ENCODE measurements at regions not wholly inside any gene's neighbourhood (a gene's known extent, or its start where the extent isn't known, plus 50 kb on each side); places are given as distances from the start of the nearest gene placed in this dataset.

GRCh38 chr13:97736436-97736835 is 217.0 kb upstream of the IPO5 start:
- H3K4me1 Mint-ChIP-seq (ENCODE audit: insufficient read depth, unreplicated experiment) = no peaks in the 10 kb centered on the region
- intact Hi-C loops (cut with micrococcal nuclease) = no loop called here
- H3K36me3 Mint-ChIP-seq (ENCODE audit: insufficient read depth, unreplicated experiment) = no peaks in the 10 kb centered on the region
- H3K4me3 Mint-ChIP-seq (ENCODE audit: unreplicated experiment) = no peak overlapping the region
- H3K9me3 Mint-ChIP-seq (ENCODE audit: unreplicated experiment) = peaks cover 23% of the 10 kb centered on the region
- no peak for TF ChIP-seq CTCF (IDR thresholded peaks at IDR 0.05; ENCODE audit: unreplicated experiment)
- no peak overlapping the region for H3K27ac Mint-ChIP-seq (ENCODE audit: low read depth, unreplicated experiment)
- ChIA-PET POLR2A (interaction anchor here (1.0 to 1.2 kb wide), 2 partner anchors 12 to 16 kb away, joined by 3 read pairs; no protein-coding TSS in a partner anchor), CTCF (interaction anchor here (0.6 to 1.8 kb wide), 2 partner anchors 12 to 21 kb away, joined by 4 to 5 read pairs; no protein-coding TSS in a partner anchor)
- DNase-seq (ENCODE audit: unreplicated experiment) = no peak
- BruUV-seq (replicated peaks) = no TSS peak
- H3K27me3 Mint-ChIP-seq (ENCODE audit: insufficient read depth, unreplicated experiment) = no peaks in the 10 kb centered on the region

GRCh38 chr13:97742084-97742483 is 211.4 kb upstream of the IPO5 start:
- H3K27ac Mint-ChIP-seq (ENCODE audit: low read depth, unreplicated experiment) = no peak overlapping the region
- H3K36me3 Mint-ChIP-seq (ENCODE audit: insufficient read depth, unreplicated experiment) = no peaks in the 10 kb centered on the region
- ChIA-PET POLR2A (interaction anchor here (0.6 to 1.2 kb wide), 2 partner anchors 309 to 356 kb away, joined by 3 to 4 read pairs; no protein-coding TSS in a partner anchor), CTCF (interaction anchor here (0.9 to 1.7 kb wide), 3 partner anchors 10 to 58 kb away, joined by 3 to 6 read pairs (median 3); no protein-coding TSS in a partner anchor)
- TF ChIP-seq CTCF (IDR thresholded peaks at IDR 0.05; ENCODE audit: unreplicated experiment) = no peak
- no TSS peak for BruUV-seq (replicated peaks)
- intact Hi-C loops (cut with micrococcal nuclease) = no loop called here
- no peaks in the 10 kb centered on the region for H3K27me3 Mint-ChIP-seq (ENCODE audit: insufficient read depth, unreplicated experiment)
- peaks cover 17% of the 10 kb centered on the region for H3K4me1 Mint-ChIP-seq (ENCODE audit: insufficient read depth, unreplicated experiment)
- H3K4me3 Mint-ChIP-seq (ENCODE audit: unreplicated experiment) = no peak overlapping the region
- no peak for DNase-seq (ENCODE audit: unreplicated experiment)
- peaks cover 19% of the 10 kb centered on the region for H3K9me3 Mint-ChIP-seq (ENCODE audit: unreplicated experiment)

GRCh38 chr13:97743938-97744337 is 209.5 kb upstream of the IPO5 start:
- no peaks in the 10 kb centered on the region for H3K36me3 Mint-ChIP-seq (ENCODE audit: insufficient read depth, unreplicated experiment)
- peaks cover 19% of the 10 kb centered on the region for H3K4me1 Mint-ChIP-seq (ENCODE audit: insufficient read depth, unreplicated experiment)
- ChIA-PET POLR2A (no interaction called here), CTCF (interaction anchor here (0.5 to 0.6 kb wide), 2 partner anchors 10 to 55 kb away, joined by 3 read pairs; no protein-coding TSS in a partner anchor)
- DNase-seq (ENCODE audit: unreplicated experiment) = no peak
- peaks cover 19% of the 10 kb centered on the region for H3K9me3 Mint-ChIP-seq (ENCODE audit: unreplicated experiment)
- H3K27me3 Mint-ChIP-seq (ENCODE audit: insufficient read depth, unreplicated experiment) = no peaks in the 10 kb centered on the region
- H3K4me3 Mint-ChIP-seq (ENCODE audit: unreplicated experiment) = no peak overlapping the region
- no peak overlapping the region for H3K27ac Mint-ChIP-seq (ENCODE audit: low read depth, unreplicated experiment)
- intact Hi-C loops (cut with micrococcal nuclease) = no loop called here
- TF ChIP-seq CTCF (IDR thresholded peaks at IDR 0.05; ENCODE audit: unreplicated experiment) = no peak
- no TSS peak for BruUV-seq (replicated peaks)

- no peaks in the 10 kb centered on the region for H3K36me3 Mint-ChIP-seq (ENCODE audit: insufficient read depth, unreplicated experiment)
- H3K27me3 Mint-ChIP-seq (ENCODE audit: insufficient read depth, unreplicated experiment) = no peaks in the 10 kb centered on the region
- DNase-seq (ENCODE audit: unreplicated experiment) = no peak
- intact Hi-C loops (cut with micrococcal nuclease) = no loop called here
- POLR2A ChIA-PET = interaction anchor here (1.1 to 3.0 kb wide), 2 partner anchors 52 to 313 kb away, joined by 3 to 14 read pairs; partner anchors contain the start of gene RAP2A
- no peak overlapping the region for H3K27ac Mint-ChIP-seq (ENCODE audit: low read depth, unreplicated experiment)
- BruUV-seq (replicated peaks) = no TSS peak
- H3K9me3 Mint-ChIP-seq (ENCODE audit: unreplicated experiment) = peaks cover 14% of the 10 kb centered on the region
- CTCF ChIA-PET = no interaction called here
- H3K4me3 Mint-ChIP-seq (ENCODE audit: unreplicated experiment) = no peak overlapping the region
- H3K4me1 Mint-ChIP-seq (ENCODE audit: insufficient read depth, unreplicated experiment) = peaks cover 32% of the 10 kb centered on the region
- TF ChIP-seq CTCF (IDR thresholded peaks at IDR 0.05; ENCODE audit: unreplicated experiment) = no peak
Measured at GRCh38 chr13:97746649-97747048, 206.8 kb upstream of the IPO5 start.
